LHCN-M2 (cell line): ENCODE measurements at regions not wholly inside any gene's neighbourhood (a gene's known extent, or its start where the extent isn't known, plus 50 kb on each side); places are given as distances from the start of the nearest gene placed in this dataset.

Experiments
- DNase-seq: peaks from one replicate; pipeline ENCODE4 v3.0.0-alpha.2; 2012; ENCODE audit warnings: low read depth

- DNase-seq = peak; percentile 14
Measured at GRCh38 chr1:99570486-99571089, 75.3 kb upstream of the PALMD start.

- no peak for DNase-seq
Measured at GRCh38 chr1:99571092-99571734, 74.7 kb upstream of the PALMD start.

GRCh38 chr1:99573431-99574217 is 72.3 kb upstream of the PALMD start:
- DNase-seq = no peak

- no peak for DNase-seq
Measured at GRCh38 chr1:99577313-99577712, 68.6 kb upstream of the PALMD start.

GRCh38 chr1:99579691-99580172 is 66.2 kb upstream of the PALMD start:
- no peak for DNase-seq

GRCh38 chr1:99580451-99580850 is 65.5 kb upstream of the PALMD start:
- no peak for DNase-seq

GRCh38 chr1:99587008-99587407 is 58.9 kb upstream of the PALMD start:
- DNase-seq = no peak

GRCh38 chr1:99589186-99589636 is 56.7 kb upstream of the PALMD start:
- DNase-seq = no peak

GRCh38 chr1:99590578-99591209 is 55.2 kb upstream of the PALMD start:
- peak; percentile 96 for DNase-seq

- no peak for DNase-seq
Measured at GRCh38 chr1:99591886-99592285, 54.0 kb upstream of the PALMD start.

GRCh38 chr1:99594205-99594604 is 51.7 kb upstream of the PALMD start:
- no peak for DNase-seq

- no peak for DNase-seq
Measured at GRCh38 chr1:99595041-99595440, 50.9 kb upstream of the PALMD start.

GRCh38 chr1:99595441-99595840 is 50.5 kb upstream of the PALMD start:
- DNase-seq = no peak
